SK-N-SH (cell line): ENCODE measurements at regions not wholly inside any gene's neighbourhood (a gene's known extent, or its start where the extent isn't known, plus 50 kb on each side); places are given as distances from the start of the nearest gene placed in this dataset.

ENCODE experiments used
- CHD2 ChIP-seq: fragments of 150-350 bp; IDR thresholded peaks from 2 replicates; pipeline ENCODE4 v1.6.1; 2018; ENCODE audit warnings: low read length; ENCODE audit not compliant: partially characterized antibody
- EP300 ChIP-seq, 2 experiments: IDR thresholded peaks; 2 replicates each; pipeline versions ENCODE4 v1.4.0 to v1.6.1; 2012; ENCODE audit warnings: borderline replicate concordance in 1 of 2, low read depth in 1 of 2, low read length in 1 of 2
- EZH2phosphoT487 ChIP-seq: fragments of 200-600 bp; sonication (generic); IDR thresholded peaks from 2 replicates; pipeline ENCODE4 v1.6.1; 2017; ENCODE audit warnings: low read depth, mixed run types, mild to moderate bottlenecking, antibody characterized with exemption, moderate library complexity, borderline replicate concordance
- JUND ChIP-seq: IDR thresholded peaks from 2 replicates; pipeline ENCODE4 v1.4.0; 2012
- SIN3A ChIP-seq: IDR thresholded peaks from 2 replicates; pipeline ENCODE4 v1.6.1; 2012; ENCODE audit warnings: low read depth, mild to moderate bottlenecking, low read length, moderate library complexity, borderline replicate concordance
- SMC3 ChIP-seq: IDR thresholded peaks from 2 replicates; pipeline ENCODE4 v1.6.1; 2012; ENCODE audit warnings: low read depth, low read length, improper control_type of control experiment
- TF ChIP-seq, protein P1 (sequence below): fragments of 200-600 bp; sonication (generic); IDR thresholded peaks from 2 replicates; pipeline ENCODE4 v1.6.1; 2017; ENCODE audit warnings: antibody characterized with exemption, mild to moderate bottlenecking, moderate library complexity

DNA sequence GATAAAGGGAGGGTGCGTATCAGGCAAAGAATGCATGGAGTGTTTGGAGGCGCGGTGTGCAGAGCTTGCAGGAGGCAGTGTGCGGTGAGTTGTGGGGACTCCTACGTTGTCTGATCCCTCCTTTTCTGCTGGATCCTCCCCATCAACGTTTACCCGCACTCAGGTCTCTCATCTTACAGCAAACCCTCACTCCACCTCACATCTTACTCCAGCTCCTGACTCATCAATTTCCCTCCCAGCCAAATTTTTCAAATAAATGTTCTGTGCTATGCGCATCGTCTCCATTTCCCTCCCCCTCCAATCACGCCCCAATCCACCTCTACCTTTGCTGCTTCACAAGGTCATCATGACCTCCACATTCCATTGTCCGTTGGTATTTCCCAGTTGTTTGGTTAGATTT lies 138.9 kb upstream of the KLF4 start:
- TF ChIP-seq EZH2phosphoT487 (no peak), SMC3 (no peak), SIN3A (no peak), JUND (no peak), CHD2 (no peak), EP300 (IDR thresholded peaks at IDR 0.05; ENCODE audit: borderline replicate concordance in 1 of 2, low read depth in 1 of 2, low read length in 1 of 2) (no peak)
- TF ChIP-seq, protein P1, sequence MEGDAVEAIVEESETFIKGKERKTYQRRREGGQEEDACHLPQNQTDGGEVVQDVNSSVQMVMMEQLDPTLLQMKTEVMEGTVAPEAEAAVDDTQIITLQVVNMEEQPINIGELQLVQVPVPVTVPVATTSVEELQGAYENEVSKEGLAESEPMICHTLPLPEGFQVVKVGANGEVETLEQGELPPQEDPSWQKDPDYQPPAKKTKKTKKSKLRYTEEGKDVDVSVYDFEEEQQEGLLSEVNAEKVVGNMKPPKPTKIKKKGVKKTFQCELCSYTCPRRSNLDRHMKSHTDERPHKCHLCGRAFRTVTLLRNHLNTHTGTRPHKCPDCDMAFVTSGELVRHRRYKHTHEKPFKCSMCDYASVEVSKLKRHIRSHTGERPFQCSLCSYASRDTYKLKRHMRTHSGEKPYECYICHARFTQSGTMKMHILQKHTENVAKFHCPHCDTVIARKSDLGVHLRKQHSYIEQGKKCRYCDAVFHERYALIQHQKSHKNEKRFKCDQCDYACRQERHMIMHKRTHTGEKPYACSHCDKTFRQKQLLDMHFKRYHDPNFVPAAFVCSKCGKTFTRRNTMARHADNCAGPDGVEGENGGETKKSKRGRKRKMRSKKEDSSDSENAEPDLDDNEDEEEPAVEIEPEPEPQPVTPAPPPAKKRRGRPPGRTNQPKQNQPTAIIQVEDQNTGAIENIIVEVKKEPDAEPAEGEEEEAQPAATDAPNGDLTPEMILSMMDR: no peak
